Gastrocnemius medialis (tissue), 4 donors: ENCODE measurements at regions not wholly inside any gene's neighbourhood (a gene's known extent, or its start where the extent isn't known, plus 50 kb on each side); places are given as distances from the start of the nearest gene placed in this dataset.

Experiments used
- ATAC-seq, 2 donors: fragments of 150-250 bp; one replicate each; pipeline ENCODE4 v1.9.1; 2016
- DNase-seq, 2 donors: peaks; one replicate each; pipeline ENCODE4 v3.0.0-alpha.2; 2019
- H3K27ac ChIP-seq, 4 donors: fragments of 200-600 bp; sonication (generic); 1 replicate in 1 of 4; 2 replicates in 3 of 4; pipeline ENCODE4 v1.5.1; 2016 to 2018; ENCODE audit warnings: mild to moderate bottlenecking in 2 of 4, moderate library complexity in 1 of 4
- H3K27me3 ChIP-seq, 3 donors: fragments of 200-600 bp; sonication (generic) in 2 of 3; 1 replicate in 1 of 3; 2 replicates in 2 of 3; pipeline versions ENCODE4 v1.5.1 to v1.6.0; 2016 to 2019; ENCODE audit warnings: mild to moderate bottlenecking in 1 of 3, moderate library complexity in 1 of 3
- H3K36me3 ChIP-seq, 2 donors: fragments of 200-600 bp; sonication (generic) in 1 of 2; one replicate each; pipeline ENCODE4 v1.5.1; 2017 to 2018
- H3K4me1 ChIP-seq, 2 donors: fragments of 200-600 bp; sonication (generic) in 1 of 2; one replicate each; pipeline ENCODE4 v1.5.1; 2016 to 2017; ENCODE audit warnings: mild to moderate bottlenecking in 2 of 2
- H3K4me3 ChIP-seq, 4 donors: fragments of 200-600 bp; sonication (generic) in 3 of 4; 1 replicate in 1 of 4; 2 replicates in 3 of 4; pipeline ENCODE4 v1.5.1; 2016 to 2019; ENCODE audit warnings: mild to moderate bottlenecking in 2 of 4
- H3K9me3 ChIP-seq, 3 donors: fragments of 200-600 bp; sonication (generic) in 2 of 3; 1 replicate in 1 of 3; 2 replicates in 2 of 3; pipeline ENCODE4 v1.5.1; 2016 to 2019
- POLR2A ChIP-seq, 2 donors: fragments of 450-650 bp; IDR thresholded peaks; one replicate each; pipeline ENCODE4 v1.6.1; 2017; ENCODE audit warnings: antibody characterized with exemption in 2 of 2, mild to moderate bottlenecking in 2 of 2, moderate library complexity in 2 of 2
- in situ Hi-C, 4 donors: fragments of 200-750 bp; cut with MboI; loops; one replicate each; pipeline versions ENCODE4 v1.15.0 to v1.8.0; 2017; ENCODE audit warnings: low sequenced_read_pairs in 4 of 4
- intact Hi-C: fragments of 100-400 bp; cut with DNase I; formaldehyde crosslinking; loops from one replicate; pipeline ENCODE4 v1.15.1; 2023; ENCODE audit warnings: low total_unique reads
- TF ChIP-seq, protein P1 (sequence below), 5 experiments: fragments of 450-650 bp in 3 of 5; fragments of 200-600 bp in 2 of 5; sonication (generic) in 2 of 5; IDR thresholded peaks in 4 of 5; conservative IDR thresholded peaks in 1 of 5; 1 replicate in 4 of 5; 2 replicates in 1 of 5; pipeline ENCODE4 v1.5.1; 2016 to 2019; ENCODE audit warnings: antibody characterized with exemption in 5 of 5, mild to moderate bottlenecking in 3 of 5, moderate library complexity in 3 of 5

DNA sequence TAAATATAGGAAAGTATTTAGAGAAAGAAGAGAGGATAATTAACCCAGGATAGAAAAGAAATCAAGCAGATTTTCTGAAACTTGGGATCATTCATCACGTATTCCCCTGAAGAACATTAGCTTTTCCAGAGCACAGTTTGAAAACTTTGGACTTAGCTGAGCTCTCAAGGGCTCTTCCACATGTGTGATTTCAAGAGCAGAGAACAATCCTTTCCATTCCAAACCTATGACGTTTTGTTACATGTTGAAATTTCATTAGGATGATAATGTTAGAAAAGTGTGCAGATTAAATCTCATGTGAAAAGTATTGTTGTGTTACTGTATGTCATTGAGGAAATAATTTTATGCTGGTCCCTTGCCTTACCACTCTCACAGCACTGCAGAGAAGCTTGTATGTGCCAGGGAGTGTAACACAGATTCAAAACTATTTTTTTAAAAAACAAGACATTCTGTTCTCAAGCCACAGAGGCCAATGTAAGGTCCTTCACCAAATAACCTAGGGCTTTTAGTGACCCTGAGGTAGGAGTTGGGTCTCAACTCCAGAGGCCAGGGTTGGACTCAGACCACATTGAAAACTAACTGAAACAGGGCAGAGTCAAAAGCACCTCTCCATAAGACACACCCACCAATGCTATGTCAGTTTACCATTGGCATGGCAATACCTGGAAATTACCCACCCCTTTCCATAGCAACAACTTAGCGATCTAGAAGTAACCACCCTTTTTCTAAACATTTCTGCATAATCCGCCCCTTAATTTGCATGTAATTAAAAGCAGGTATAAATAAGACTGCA lies 141.3 kb downstream of the ANXA5 start:
- H3K27ac ChIP-seq, result peak overlapping the region in 3 of 4 donors; percentile 6 to 59 (median 17)
- in situ Hi-C loops, result no loop called here
- no peaks in the 10 kb centered on the region for H3K27me3 ChIP-seq
- intact Hi-C loops, result no loop called here
- no peak overlapping the region for H3K4me3 ChIP-seq
- TF ChIP-seq POLR2A (IDR thresholded peaks at IDR 0.05), result no peak
- TF ChIP-seq, protein P1, sequence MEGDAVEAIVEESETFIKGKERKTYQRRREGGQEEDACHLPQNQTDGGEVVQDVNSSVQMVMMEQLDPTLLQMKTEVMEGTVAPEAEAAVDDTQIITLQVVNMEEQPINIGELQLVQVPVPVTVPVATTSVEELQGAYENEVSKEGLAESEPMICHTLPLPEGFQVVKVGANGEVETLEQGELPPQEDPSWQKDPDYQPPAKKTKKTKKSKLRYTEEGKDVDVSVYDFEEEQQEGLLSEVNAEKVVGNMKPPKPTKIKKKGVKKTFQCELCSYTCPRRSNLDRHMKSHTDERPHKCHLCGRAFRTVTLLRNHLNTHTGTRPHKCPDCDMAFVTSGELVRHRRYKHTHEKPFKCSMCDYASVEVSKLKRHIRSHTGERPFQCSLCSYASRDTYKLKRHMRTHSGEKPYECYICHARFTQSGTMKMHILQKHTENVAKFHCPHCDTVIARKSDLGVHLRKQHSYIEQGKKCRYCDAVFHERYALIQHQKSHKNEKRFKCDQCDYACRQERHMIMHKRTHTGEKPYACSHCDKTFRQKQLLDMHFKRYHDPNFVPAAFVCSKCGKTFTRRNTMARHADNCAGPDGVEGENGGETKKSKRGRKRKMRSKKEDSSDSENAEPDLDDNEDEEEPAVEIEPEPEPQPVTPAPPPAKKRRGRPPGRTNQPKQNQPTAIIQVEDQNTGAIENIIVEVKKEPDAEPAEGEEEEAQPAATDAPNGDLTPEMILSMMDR (IDR thresholded peaks at IDR 0.05 in 4 of 5, conservative IDR thresholded peaks at IDR 0.05 in 1 of 5), result no peak
- H3K4me1 ChIP-seq, result peaks cover 0 to 4% of the 10 kb centered on the region in 2 donors
- no peaks in the 10 kb centered on the region for H3K9me3 ChIP-seq
- H3K36me3 ChIP-seq, result no peaks in the 10 kb centered on the region
- peak; percentile 24 to 69 for ATAC-seq
- DNase-seq, result no peak

DNA sequence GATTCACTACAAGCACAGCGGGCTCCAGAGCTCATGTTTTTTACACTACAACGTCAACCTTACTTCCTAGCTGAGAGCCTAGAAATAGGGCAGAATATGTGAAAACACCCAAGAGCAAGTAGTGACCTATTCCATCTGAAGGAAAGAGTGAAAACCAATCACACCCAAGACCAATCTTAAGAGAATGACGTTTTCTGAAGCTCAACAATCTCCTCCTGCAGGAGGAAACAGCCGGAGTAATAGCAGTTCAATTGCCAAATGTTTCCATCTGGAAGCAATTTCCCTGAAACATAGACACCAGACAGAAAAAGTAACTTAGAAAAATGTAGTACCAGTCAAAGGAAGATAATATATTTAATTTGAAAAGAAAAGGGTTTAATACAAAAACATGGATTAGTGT lies 142.4 kb downstream of the ANXA5 start:
- no peaks in the 10 kb centered on the region for H3K36me3 ChIP-seq
- DNase-seq (no peak), ATAC-seq (peak in 1 of 2 donors; percentile 44)
- no peaks in the 10 kb centered on the region for H3K9me3 ChIP-seq
- TF ChIP-seq POLR2A (IDR thresholded peaks at IDR 0.05), result no peak
- TF ChIP-seq, protein P1 (IDR thresholded peaks at IDR 0.05 in 4 of 5, conservative IDR thresholded peaks at IDR 0.05 in 1 of 5), result no peak
- H3K4me1 ChIP-seq, result peaks cover 0 to 4% of the 10 kb centered on the region in 2 donors
- no peaks in the 10 kb centered on the region for H3K27me3 ChIP-seq
- in situ Hi-C loops, result no loop called here
- H3K4me3 ChIP-seq, result no peak overlapping the region
- intact Hi-C loops, result loop anchor here (1.0 kb wide), 1 partner anchor 41 kb away; no protein-coding TSS in a partner anchor
- H3K27ac ChIP-seq, result peak overlapping the region in 2 of 4 donors; percentile 17 to 59

DNA sequence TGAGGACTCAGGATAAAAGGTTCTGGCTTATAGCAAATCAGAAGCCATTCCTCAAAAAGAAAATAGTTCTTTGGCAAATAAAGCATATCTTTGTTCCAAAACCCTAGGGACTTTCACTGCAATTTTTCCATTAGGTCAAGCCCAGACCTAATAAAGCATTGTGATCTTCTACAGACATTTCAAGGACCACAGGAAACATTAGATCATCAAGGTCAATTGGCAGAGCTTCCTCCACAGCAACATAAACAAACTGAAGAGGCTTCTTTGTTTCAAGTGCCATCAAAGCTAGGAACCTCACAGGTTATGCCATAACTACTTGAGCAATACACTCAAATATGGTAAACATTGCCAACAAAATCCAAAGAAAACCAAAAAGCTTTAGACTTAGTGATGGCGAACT lies 144.9 kb downstream of the ANXA5 start:
- Histone ChIP-seq H3K27me3 (no peaks in the 10 kb centered on the region), H3K4me1 (peaks cover 0 to 4% of the 10 kb centered on the region in 2 donors), H3K36me3 (no peaks in the 10 kb centered on the region), H3K9me3 (no peaks in the 10 kb centered on the region), H3K4me3 (no peak overlapping the region), H3K27ac (no peak overlapping the region)
- no peak for ATAC-seq
- in situ Hi-C loops, result no loop called here
- no peak for TF ChIP-seq POLR2A (IDR thresholded peaks at IDR 0.05)
- TF ChIP-seq, protein P1 (IDR thresholded peaks at IDR 0.05 in 4 of 5, conservative IDR thresholded peaks at IDR 0.05 in 1 of 5), result no peak
- DNase-seq, result no peak
- intact Hi-C loops, result no loop called here

DNA sequence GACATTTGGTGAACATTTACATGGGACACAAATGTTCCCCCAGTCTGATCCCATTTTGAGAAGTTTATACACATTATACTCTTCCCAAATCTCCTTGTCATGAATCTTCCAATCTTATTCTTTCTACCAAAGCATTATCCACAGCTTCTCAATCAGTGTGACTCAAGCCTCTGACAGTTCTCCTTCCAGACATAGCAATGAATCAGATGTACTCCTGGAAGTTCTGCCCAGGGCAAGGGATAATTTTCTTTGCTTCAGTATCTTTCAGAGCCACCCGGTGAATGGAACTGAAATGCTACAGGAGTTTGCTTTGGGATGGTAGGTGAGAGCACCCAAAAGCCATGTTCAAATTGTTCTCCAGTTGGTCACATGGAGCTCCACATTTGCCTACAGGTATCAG lies 145.5 kb downstream of the ANXA5 start:
- H3K27ac ChIP-seq, result no peak overlapping the region

More for the DNA sequence above, 145.5 kb downstream of the ANXA5 start:
- Histone ChIP-seq H3K4me3 (no peak overlapping the region), H3K36me3 (no peaks in the 10 kb centered on the region), H3K27me3 (no peaks in the 10 kb centered on the region), H3K9me3 (no peaks in the 10 kb centered on the region), H3K4me1 (peaks cover 0 to 4% of the 10 kb centered on the region in 2 donors)
- in situ Hi-C loops (no loop called here), intact Hi-C loops (no loop called here)
- DNase-seq (no peak), ATAC-seq (no peak)
- no peak for TF ChIP-seq POLR2A (IDR thresholded peaks at IDR 0.05)
- TF ChIP-seq, protein P1 (IDR thresholded peaks at IDR 0.05 in 4 of 5, conservative IDR thresholded peaks at IDR 0.05 in 1 of 5), result no peak
